ENCODE measurements at regions not wholly inside any gene's neighbourhood (a gene's known extent, or its start where the extent isn't known, plus 50 kb on each side); places are given as distances from the start of the nearest gene placed in this dataset.

DNA sequence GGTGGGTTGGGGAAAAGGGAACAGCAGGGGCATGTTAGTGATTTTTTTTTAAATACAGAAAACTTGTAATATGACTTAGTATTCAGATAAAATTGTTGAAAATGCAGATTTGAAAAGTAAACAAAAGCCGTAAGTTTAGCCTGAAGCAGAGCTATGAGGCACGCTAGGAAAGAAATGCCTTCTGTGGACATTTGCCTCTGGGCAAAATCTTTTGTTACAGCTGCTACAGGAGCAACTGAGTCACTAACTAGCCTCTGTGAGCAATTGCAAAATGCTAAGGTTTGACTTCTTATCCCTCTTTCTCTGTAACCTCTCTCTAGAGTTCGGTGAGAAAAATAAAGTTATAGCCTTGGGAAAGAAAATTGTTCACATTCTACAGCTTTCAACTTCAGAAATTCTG lies 350.0 kb downstream of the SLC7A11 start:
- no peak for TF ChIP-seq POLR2A (IDR thresholded peaks at IDR 0.05)
- TF ChIP-seq, protein P1, sequence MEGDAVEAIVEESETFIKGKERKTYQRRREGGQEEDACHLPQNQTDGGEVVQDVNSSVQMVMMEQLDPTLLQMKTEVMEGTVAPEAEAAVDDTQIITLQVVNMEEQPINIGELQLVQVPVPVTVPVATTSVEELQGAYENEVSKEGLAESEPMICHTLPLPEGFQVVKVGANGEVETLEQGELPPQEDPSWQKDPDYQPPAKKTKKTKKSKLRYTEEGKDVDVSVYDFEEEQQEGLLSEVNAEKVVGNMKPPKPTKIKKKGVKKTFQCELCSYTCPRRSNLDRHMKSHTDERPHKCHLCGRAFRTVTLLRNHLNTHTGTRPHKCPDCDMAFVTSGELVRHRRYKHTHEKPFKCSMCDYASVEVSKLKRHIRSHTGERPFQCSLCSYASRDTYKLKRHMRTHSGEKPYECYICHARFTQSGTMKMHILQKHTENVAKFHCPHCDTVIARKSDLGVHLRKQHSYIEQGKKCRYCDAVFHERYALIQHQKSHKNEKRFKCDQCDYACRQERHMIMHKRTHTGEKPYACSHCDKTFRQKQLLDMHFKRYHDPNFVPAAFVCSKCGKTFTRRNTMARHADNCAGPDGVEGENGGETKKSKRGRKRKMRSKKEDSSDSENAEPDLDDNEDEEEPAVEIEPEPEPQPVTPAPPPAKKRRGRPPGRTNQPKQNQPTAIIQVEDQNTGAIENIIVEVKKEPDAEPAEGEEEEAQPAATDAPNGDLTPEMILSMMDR (IDR thresholded peaks at IDR 0.05) = no peak
